IPS DF 6.9 (cell line): ENCODE measurements at regions not wholly inside any gene's neighbourhood (a gene's known extent, or its start where the extent isn't known, plus 50 kb on each side); places are given as distances from the start of the nearest gene placed in this dataset.

Source experiments
- DNase-seq: peaks from one replicate; pipeline ENCODE4 v3.0.0-alpha.2; 2013; ENCODE audit warnings: low read depth, low spot score
- H3K27ac ChIP-seq: one replicate; pipeline ENCODE4 v1.5.1; 2013; ENCODE audit warnings: low read length, control low read depth
- H3K27me3 ChIP-seq: 2 replicates; pipeline ENCODE4 v1.6.1; 2013; ENCODE audit warnings: mild to moderate bottlenecking, low read length; ENCODE audit not compliant: control insufficient read depth, insufficient read depth
- H3K36me3 ChIP-seq: 2 replicates; pipeline ENCODE4 v1.6.1; 2013; ENCODE audit warnings: low read length; ENCODE audit not compliant: control insufficient read depth, insufficient read depth
- H3K4me1 ChIP-seq: 2 replicates; pipeline ENCODE4 v1.6.1; 2013; ENCODE audit warnings: low read length; ENCODE audit not compliant: control insufficient read depth, insufficient read depth
- H3K4me3 ChIP-seq: 2 replicates; pipeline ENCODE4 v1.5.1; 2013; ENCODE audit warnings: mild to moderate bottlenecking, low read length
- H3K9me3 ChIP-seq: 2 replicates; pipeline ENCODE4 v1.6.1; 2013; ENCODE audit warnings: low read length, inconsistent platforms; ENCODE audit not compliant: control insufficient read depth, insufficient read depth
- WGBS: extraction: QIAGEN DNeasy Blood & Tissue Kit; methylation state at CpG from one replicate; pipeline ENCODE4 v1.1.7; 2013; ENCODE audit warnings: mixed read lengths, missing lambda C conversion rate; ENCODE audit not compliant: insufficient read length, insufficient coverage; 5-methylcytosine and 5-hydroxymethylcytosine counted together

DNA sequence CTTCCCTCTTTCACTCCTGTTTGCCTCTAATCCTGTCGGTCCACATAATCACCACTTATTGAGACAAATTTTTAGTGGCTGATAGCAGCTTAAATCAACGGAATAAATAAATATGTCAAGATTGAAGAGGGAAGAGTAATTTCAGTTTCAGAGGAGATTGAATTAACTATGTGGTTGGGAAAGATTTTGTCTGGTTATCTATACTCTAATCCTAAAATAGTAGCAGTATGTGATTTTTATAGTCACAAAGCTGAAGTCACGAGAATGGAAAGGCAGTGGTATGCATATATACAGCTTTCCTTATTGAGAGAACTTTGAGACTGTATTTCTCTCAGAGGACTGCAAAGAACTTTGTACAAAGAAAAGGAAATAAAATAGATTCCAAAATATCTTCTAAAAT, 493.3 kb downstream of the FAT4 start:
- H3K4me1 ChIP-seq: no peaks in the 10 kb centered on the region
- H3K27ac ChIP-seq: no peak overlapping the region
- DNase-seq: no peak
- H3K9me3 ChIP-seq: no peaks in the 10 kb centered on the region
- no peak overlapping the region for H3K4me3 ChIP-seq
- H3K27me3 ChIP-seq: no peaks in the 10 kb centered on the region
- WGBS: no CpG with 5 or more reads among the region's 3 CpGs
- H3K36me3 ChIP-seq: no peaks in the 10 kb centered on the region

DNA sequence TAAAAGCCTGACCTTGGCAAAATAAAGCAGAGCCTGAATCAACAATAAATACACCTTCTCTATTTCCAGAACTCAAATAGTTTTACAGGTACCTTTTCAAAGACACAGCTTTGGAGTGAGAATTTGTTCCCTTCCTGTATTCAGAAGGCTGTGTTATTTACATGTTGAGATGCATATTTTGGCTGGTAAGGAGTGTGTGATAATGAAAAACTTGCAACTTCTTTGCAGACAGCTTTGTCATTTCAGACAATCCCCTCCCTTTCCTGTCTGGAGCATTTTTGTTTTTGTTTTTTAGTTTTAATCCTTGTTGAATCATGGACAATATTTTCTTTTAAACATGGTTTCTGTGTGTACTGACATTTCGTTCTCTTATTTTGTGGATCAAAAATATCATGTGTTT, 493.8 kb downstream of the FAT4 start:
- no peak for DNase-seq
- no CpG with 5 or more reads among the region's 1 CpG for WGBS
- Histone ChIP-seq H3K27ac (no peak overlapping the region), H3K4me1 (no peaks in the 10 kb centered on the region), H3K36me3 (no peaks in the 10 kb centered on the region), H3K27me3 (no peaks in the 10 kb centered on the region), H3K4me3 (no peak overlapping the region), H3K9me3 (no peaks in the 10 kb centered on the region)

DNA sequence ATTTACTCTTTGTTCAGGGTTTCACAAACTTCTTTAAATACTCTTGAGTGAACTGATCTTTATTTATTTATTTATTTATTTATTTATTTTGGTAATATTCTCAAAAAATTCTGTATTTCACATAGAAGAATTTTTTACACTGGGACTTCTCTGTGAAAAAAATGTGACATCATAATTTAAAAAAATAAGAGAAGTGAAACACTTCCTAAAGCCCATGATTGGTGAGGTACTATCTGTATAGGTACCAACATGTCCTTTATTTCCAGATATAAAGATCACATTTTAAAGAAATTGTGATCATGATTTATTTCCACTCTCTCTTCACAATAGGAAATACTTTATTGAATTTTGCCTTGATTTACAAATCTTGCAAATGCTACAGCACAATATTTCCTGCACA, 497.1 kb downstream of the FAT4 start:
- no peak for DNase-seq
- no peaks in the 10 kb centered on the region for H3K9me3 ChIP-seq
- H3K4me1 ChIP-seq: no peaks in the 10 kb centered on the region

DNA sequence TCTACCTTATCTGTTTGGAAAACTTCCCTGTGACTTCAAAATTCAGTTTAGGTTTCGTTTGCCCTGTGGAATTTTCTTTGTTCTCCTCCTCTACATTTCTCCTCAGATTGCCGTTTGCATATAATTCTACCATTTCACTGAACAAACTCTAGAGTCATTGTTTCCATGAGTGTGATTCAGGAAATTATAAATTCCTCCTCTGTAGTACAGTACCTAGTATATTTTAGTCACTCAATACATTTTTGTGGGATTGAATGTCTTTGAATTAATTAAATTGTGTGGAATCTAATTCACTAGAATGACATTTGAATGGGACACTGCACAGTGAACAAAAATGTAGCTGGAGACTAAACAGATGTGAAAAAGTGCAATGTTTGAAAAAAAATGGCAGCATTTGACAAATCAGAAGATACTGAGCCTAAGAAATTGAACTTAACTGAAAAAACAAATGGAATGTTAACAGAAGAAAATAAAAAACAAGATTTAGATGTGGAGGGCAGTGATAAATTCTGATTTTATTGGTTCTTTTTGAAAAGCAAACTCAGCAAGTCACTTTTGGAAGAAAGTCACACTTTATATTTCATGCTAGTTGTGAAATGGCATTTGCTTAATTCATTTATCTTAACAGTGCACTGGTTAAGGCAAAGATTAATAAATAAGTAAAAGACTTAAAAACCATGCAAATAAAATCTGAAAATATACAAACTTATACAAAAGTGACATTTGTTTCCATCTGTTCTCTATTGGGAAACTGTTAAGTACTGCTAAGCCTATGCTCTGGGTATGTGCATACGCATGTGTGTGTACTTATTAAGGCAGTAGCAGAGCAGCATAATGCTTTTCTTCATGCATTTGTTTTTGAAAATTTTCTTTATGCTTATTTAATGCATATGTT, 512.3 kb downstream of the FAT4 start:
- H3K27me3 ChIP-seq: no peaks in the 10 kb centered on the region
- WGBS: no CpG with 5 or more reads among the region's 3 CpGs
- no peaks in the 10 kb centered on the region for H3K4me1 ChIP-seq
- no peaks in the 10 kb centered on the region for H3K36me3 ChIP-seq
- DNase-seq: no peak
- no peaks in the 10 kb centered on the region for H3K9me3 ChIP-seq
- no peak overlapping the region for H3K27ac ChIP-seq
- H3K4me3 ChIP-seq: no peak overlapping the region

More for the DNA sequence above, 497.1 kb downstream of the FAT4 start:
- Histone ChIP-seq H3K4me3 (no peak overlapping the region), H3K27ac (no peak overlapping the region), H3K27me3 (no peaks in the 10 kb centered on the region), H3K36me3 (no peaks in the 10 kb centered on the region)

DNA sequence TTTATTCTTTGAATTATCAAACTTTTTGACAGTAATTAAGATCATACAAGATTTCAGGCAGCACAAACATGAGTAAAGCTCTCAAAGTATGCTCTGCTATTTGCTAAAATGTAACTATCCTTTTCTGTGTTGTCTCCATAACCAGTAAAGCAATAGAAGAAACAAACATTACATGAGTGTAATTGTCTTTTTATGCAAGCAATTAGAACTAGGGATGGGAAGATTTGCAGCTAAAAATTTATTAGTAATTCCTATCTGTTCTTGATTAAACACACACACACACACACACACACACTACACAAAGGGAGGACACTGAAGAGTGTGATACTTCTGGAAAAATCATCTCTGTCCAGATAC, 512.9 kb downstream of the FAT4 start:
- H3K9me3 ChIP-seq: no peaks in the 10 kb centered on the region
- DNase-seq: no peak
- no peaks in the 10 kb centered on the region for H3K4me1 ChIP-seq
- H3K27me3 ChIP-seq: no peaks in the 10 kb centered on the region
- no peak overlapping the region for H3K27ac ChIP-seq
- no peak overlapping the region for H3K4me3 ChIP-seq
- H3K36me3 ChIP-seq: no peaks in the 10 kb centered on the region

DNA sequence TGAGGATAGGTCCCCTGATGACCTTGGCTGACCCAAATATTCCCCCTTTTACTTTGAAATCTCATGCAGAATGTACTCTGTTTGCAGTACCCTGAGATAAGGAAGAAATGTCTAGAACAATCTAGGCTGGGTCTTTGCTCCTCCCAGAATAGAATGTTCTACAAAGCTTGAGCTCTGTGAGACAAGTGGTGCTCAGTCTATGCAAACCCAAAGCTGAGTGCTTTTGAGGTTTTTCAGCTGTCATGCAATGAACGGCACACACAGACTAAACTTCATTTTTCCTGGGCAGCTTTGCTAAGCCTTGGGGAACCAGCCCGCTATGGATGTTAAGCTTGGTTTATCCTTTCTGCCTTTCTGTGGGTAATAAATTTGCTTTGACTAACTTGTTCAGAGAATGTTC, 513.6 kb downstream of the FAT4 start:
- no peaks in the 10 kb centered on the region for H3K9me3 ChIP-seq
- no peak overlapping the region for H3K4me3 ChIP-seq
- no peak overlapping the region for H3K27ac ChIP-seq
- no peaks in the 10 kb centered on the region for H3K27me3 ChIP-seq
- DNase-seq: no peak
- no CpG with 5 or more reads among the region's 2 CpGs for WGBS
- no peaks in the 10 kb centered on the region for H3K36me3 ChIP-seq
- no peaks in the 10 kb centered on the region for H3K4me1 ChIP-seq

DNA sequence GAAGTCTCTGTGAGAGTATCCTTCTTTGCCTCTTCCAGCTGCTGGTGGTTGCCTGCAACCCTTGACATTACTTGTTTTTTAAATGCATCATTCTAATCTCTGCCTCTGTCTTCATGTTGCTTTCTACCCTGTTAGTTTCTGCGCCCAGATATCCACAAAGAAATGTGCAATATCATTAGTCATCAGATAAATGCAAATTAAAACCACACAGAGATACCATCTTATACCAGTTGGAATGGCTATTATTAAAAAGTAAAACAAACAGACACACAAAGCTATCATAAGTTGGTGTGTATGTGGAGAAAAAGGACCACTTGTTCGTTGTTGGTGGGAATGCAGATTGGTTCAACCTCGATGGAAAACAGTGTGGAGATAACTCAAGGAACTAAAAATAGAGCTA, 517.4 kb downstream of the FAT4 start:
- no CpG with 5 or more reads among the region's 3 CpGs for WGBS
- Histone ChIP-seq H3K36me3 (no peaks in the 10 kb centered on the region), H3K9me3 (no peaks in the 10 kb centered on the region), H3K4me3 (no peak overlapping the region), H3K27me3 (no peaks in the 10 kb centered on the region), H3K4me1 (no peaks in the 10 kb centered on the region), H3K27ac (no peak overlapping the region)
- no peak for DNase-seq

DNA sequence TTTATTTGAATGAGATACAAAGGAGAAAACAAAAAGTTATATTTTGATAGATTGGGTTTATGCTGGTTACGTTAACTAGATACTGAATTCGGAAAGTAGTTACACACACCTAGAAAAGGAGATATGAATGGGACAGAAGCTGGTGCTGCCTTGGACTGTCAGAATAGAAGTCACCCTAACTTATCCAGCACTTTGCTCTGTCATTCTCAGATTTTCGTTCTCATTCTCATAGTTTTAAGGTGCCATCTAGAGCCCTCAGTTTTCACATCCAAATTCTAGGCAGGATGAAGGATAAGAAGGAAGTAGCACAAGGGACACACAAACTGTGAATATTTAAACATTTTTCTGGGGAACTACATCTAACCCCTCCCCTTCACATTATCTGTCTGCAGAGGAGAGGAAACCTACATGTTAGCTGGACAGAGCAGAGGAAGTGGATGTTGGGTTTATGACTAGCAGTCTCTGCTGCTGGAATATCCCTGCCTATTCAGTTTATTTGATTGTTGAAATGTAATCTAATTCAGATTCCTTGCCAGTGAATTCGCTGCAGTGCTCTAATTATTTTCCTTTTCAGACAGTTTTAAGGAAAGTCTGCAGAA, 521.9 kb downstream of the FAT4 start:
- no peak overlapping the region for H3K27ac ChIP-seq
- DNase-seq: no peak
- 100% methylated on average over 1 of the region's 4 CpGs for WGBS
- no peaks in the 10 kb centered on the region for H3K27me3 ChIP-seq
- no peaks in the 10 kb centered on the region for H3K9me3 ChIP-seq
- no peak overlapping the region for H3K4me3 ChIP-seq
- no peaks in the 10 kb centered on the region for H3K4me1 ChIP-seq
- H3K36me3 ChIP-seq: no peaks in the 10 kb centered on the region

DNA sequence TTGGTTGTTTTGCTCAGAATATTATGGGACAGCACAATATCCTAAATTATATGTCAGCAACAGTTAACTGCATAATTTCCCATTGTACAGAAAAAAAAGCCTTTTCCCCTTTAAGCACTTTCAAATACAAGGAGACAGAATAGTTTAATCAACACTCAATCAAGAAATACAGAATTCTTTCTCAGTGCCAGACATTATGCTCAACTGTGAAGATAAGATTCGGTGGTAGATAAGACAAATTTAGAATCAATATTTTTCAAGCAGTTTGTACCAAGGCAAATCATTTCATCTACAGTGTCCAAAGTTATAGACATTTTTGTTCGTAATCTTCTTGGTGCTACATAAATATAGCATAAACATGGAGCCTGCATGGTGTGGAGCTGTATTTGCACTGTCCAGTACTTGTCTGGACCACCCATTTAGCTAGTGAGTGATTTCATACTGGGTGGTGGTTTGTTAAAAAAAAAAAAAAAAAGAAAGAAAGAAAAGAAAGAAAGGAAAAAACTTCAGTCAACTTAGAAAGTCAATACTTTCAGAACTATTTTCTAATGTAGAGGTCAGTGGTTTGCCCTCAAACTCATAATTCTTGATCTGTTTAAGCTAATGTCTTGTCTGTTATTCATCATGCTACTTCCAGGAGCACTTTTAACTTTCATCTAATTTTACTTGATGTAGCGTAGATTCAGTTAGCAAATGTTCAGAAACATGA, 522.9 kb downstream of the FAT4 start:
- Histone ChIP-seq H3K27me3 (no peaks in the 10 kb centered on the region), H3K27ac (no peak overlapping the region), H3K9me3 (no peaks in the 10 kb centered on the region), H3K36me3 (no peaks in the 10 kb centered on the region), H3K4me3 (no peak overlapping the region), H3K4me1 (no peaks in the 10 kb centered on the region)
- DNase-seq: no peak
- WGBS: no CpG with 5 or more reads among the region's 3 CpGs

DNA sequence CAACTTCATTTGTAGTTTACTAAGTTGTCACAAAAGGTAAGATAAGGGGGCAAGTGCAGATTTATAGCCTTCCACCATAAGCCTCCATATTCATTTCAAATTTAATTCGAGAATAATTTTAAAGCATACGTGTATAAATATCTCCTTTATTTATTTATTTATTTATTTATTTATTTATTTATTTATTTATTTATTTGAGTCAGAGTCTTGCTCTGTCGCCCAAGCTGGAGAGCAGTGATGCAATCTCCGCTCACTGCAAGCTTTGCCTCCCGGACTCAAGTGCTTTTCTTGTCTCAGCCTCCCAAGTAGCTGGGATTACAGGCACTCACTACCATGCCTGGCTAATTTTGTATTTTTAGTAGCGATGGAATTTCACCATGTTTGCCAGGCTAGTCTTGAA, 523.4 kb downstream of the FAT4 start:
- no CpG with 5 or more reads among the region's 6 CpGs for WGBS

More for the DNA sequence above, 523.4 kb downstream of the FAT4 start:
- Histone ChIP-seq H3K4me1 (no peaks in the 10 kb centered on the region), H3K4me3 (no peak overlapping the region), H3K27ac (no peak overlapping the region), H3K9me3 (no peaks in the 10 kb centered on the region), H3K27me3 (no peaks in the 10 kb centered on the region), H3K36me3 (no peaks in the 10 kb centered on the region)
- no peak for DNase-seq
